T-helper 9 cell (primary cell): ENCODE measurements at regions not wholly inside any gene's neighbourhood (a gene's known extent, or its start where the extent isn't known, plus 50 kb on each side); places are given as distances from the start of the nearest gene placed in this dataset.

Experiments
- DNase-seq: peaks from one replicate; pipeline ENCODE4 v3.0.0-alpha.2; 2020

- no peak for DNase-seq
These were observed 170.5 kb upstream of the ADO start for GRCh38 chr10:62633976-62634375.

GRCh38 chr10:62634576-62634975 is 169.9 kb upstream of the ADO start:
- DNase-seq, result no peak

- DNase-seq, result no peak
These were observed 169.4 kb upstream of the ADO start for GRCh38 chr10:62635127-62635526.

DNA sequence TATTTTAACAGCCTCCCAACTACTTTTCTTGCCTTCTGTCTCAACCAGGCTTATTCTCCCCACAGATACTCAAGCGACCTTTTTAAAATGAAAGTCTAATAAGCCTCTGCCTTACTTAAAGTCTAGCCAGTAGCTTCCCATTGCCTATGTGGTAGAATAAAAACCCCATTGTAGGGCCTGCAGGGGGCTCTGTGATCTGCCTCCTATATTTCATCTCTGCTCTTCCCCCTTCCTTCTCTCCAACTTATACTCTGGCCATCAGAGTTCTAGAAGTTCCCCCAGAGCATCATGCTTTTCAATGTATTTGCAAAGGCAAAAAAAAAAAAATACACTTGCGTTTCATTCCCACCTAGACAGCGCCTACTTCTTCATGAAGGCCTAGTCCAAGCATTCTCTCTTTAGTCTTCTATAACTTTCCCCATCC is 167.7 kb upstream of the ADO start:
- no peak for DNase-seq

- peak; percentile 34 for DNase-seq
These were observed 167.1 kb upstream of the ADO start for GRCh38 chr10:62637249-62638061.

DNA sequence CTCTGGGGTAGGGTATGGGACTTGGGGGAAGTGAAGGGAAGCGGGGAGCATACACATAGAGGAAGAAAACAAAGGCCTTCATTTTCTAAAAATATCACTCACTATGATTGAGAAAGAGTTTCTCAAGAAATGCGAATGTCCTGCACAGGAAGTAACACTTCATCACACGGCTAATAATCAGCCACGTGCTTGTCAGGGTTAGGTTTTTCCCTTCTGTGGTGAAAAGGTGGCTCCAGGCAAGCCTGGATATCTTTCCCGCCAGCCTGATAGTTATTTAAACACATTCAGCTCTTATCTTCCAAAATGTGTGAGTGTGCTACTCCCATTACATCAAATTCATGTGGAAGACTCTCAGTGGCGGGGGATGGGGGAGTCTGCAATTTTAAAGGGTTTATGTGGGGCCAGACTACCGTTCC is 166.4 kb upstream of the ADO start:
- no peak for DNase-seq

- DNase-seq, result no peak
These were observed 165.4 kb upstream of the ADO start for GRCh38 chr10:62639144-62639543.

- no peak for DNase-seq
These were observed 164.1 kb upstream of the ADO start for GRCh38 chr10:62640411-62640810.

DNA sequence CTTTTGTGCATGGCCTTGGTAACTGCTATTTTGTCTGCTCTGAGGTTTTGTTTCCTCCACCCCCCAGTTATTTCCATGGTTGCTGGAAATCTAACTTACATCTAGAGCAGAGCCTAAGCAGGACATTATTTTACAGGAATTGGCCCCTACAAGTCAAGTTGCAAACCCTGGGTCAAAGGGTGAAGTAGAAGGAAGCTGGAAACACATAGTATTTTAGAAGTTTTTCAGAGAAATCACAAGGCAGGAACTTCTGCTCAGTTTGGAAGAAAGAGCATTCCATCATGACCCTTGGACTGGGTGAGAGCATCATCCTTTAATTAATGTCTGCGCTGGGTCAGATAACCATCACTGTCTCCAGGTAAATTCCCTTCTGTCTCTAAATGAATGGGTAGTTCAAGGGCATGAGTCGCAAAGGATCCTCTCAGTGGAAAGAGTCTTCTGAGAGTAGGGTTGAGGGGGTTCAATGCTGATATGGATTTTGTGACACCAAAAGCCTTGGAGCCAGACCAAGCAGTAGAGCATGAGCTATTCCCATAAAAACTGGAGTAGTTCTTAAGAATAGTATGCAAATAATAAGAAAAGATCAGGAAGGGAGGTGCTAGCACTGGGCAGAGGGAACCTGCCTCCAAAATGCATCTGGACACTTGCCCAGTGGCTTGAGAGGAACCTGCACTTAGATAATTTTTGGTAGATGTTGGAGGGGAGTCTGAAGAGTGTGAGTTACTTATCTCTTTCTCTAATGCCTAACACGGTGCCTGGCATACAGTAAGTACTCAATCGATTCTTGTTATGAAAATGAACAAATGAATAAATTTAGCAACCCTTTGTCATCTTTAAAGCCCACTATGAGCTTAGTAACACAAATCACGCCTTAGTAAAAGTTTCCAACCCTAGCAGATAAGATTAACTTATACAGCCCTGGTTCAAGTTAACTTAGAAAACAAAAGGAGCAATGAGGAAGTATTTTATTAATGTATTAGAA is 160.6 kb upstream of the ADO start:
- DNase-seq, result no peak

- no peak for DNase-seq
These were observed 157.0 kb upstream of the ADO start for GRCh38 chr10:62647375-62648092.

- no peak for DNase-seq
These were observed 155.6 kb upstream of the ADO start for GRCh38 chr10:62648921-62649320.

DNA sequence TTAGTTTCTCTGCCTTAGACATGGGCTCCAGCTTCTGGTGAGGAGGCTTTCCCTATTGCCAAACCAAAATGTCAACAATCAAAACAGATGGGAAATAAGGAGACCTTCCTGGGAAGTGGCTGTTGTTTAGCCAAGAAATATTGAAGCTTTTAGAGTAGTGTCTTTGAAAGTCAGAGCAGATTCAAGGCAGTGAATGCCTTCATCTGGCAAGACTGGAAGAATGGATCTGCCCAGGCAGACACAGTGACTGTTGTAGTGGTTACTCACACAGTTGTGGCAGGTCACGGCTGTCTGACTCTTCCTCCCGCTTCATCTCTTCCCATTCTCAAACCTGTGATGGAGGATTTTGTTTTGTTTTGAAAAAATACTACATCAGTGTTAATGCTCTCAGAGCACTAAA is 154.1 kb upstream of the ADO start:
- DNase-seq, result no peak

DNA sequence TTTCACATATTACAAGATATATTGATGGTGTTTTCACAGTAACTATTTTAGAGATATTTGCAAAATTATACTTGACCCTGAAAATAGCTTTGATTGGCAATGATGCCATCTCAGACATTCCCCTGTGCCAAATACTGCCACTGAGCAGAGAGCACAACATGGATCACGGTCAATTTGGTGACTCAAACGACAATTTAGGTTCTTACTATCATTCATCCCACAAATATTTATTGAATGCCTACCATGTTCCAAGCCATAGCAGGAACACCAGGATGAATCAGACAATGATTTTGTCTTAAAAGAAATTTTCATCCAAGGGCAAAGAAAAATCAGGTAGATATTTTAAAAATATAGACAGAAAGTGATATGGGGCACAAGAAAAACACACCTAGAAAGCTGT is 153.2 kb upstream of the ADO start:
- no peak for DNase-seq

- no peak for DNase-seq
These were observed 152.4 kb upstream of the ADO start for GRCh38 chr10:62652114-62652513.

- no peak for DNase-seq
These were observed 152.0 kb upstream of the ADO start for GRCh38 chr10:62652564-62652963.

- DNase-seq, result no peak
These were observed 151.3 kb upstream of the ADO start for GRCh38 chr10:62653254-62653653.

DNA sequence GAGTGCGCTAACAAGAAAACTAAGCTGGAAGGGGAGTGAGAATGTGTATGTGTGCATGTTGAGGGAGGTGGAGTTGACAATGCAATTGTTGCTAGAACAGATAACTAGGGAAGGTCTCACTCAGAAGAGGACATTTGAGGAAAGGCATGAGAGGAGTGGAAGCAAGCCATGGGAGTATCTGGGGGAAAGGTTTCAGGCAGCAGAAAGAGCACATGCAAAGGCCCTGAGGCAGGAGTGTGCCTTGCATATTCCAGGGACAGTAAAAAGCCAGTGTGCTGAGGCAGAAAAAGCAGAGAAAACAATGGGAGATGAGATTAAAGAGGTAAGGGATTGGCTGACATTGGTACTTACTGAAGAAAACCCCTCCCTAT is 149.6 kb upstream of the ADO start:
- DNase-seq, result no peak

DNA sequence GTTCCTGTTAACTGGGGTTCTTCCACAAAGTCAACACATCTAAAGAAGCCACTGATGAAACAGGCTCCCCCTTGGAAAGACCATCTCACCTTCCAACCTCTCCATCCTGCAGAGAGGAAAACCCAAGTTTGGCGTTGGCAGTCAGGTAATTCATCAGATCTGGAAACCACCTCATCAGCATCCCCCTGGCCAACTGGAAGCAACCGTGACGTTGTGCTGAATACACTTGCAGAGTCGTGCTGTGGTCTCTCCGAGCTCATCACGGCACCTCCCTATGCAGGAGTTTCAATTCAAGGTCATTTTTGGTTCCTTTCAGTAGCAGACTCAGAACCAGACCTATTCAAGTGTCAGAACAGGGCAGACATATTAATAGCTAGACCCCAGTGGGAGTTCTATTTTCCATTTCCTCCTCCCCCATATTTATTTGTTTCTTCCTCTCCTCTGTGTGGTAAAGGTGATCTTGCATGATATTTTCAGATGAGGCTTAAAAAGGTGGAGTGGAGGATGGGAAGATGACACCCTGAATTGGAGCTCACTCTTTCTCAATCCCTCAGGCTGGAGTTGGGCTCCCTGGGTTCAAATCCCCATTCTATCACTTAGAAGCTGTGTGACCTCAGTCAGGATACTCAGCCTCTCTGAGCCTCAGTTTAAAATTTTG is 149.1 kb upstream of the ADO start:
- no peak for DNase-seq

DNA sequence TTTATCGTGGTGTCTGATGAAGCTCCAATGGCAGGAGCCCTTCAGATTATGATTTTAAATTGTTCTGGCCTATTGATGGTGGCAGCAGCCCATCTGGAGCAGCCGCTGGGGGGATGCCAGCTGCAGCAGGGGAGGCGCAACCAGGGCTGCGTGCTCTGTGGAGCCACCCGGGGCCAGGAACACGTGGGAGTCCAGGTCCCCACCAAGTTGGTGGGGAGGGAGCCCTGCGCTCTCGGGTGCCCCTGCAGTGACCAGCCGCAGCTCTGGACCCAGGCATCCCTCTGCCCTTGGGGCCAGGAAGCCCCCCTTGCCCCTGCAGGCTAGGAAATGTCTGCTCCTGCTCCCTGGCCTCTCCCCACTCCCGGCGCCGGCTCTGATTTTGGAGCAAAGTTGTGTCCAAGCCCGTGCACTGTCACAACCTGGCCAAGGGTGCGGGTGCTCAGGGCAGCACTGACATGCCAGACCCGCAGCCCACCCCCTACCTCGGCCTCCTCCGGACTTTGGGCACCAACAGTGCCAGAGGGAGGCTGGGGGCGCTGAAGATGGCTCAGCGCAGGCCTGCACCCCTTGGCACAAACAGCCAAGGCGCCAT is 147.2 kb upstream of the ADO start:
- DNase-seq, result no peak

DNA sequence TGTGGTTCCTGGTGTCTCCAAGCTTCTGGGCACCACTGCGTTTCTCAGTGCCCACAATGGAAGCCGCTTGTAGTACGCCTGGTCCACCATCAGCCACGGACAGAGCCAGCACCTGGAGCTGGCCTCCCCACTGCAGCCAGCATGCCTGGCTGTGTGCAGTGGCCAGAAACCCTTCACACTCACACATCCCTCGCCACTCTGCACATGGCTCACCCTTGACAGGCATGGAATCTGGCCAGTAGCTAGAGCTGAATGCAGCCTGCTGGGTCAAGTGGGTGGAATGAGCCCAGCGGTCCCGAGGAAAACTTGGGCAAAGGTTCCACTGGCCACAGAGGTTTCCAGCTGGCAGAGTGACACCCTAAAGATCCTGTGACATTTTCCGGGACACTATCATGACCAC is 146.0 kb upstream of the ADO start:
- no peak for DNase-seq

DNA sequence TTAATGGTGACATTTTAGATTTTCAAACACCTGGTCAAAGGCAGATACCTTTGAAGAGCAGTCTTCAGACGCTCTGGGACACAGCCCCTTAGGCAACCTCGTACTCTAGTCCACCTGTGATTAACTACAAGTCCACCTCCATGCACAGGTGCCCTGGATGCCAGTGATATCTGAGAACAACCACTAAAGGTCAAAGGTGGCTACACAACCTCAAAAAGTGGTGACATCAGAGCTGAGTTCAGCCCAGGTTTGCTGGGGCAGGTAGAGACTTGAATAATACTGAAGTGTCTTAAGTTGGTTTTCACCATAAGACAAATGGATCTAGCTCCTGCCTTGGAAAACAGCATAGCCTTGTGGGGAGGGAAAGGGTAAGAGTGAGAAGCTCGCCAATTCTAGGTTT is 143.4 kb upstream of the ADO start:
- no peak for DNase-seq

DNA sequence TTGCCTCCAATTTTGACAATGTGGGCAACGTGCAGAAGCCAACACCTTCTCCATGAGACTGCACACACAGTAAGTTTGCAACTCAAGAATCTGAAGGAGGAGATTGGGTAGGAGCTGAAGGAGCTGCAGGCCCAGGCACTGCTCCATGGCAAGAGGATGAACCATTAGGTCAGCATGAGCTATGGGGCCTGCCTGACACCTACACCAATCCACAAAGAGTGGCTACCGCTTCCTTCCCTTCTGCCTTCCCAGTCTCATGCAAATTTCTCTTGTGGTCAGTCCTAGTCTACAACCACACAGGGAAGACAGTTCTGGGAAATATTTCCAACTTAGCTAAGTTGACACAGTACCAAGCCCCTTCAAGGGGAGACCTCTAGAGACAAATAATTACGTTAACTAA is 142.0 kb upstream of the ADO start:
- no peak for DNase-seq
